Heart right ventricle (tissue), 16 donors: ENCODE measurements at regions not wholly inside any gene's neighbourhood (a gene's known extent, or its start where the extent isn't known, plus 50 kb on each side); places are given as distances from the start of the nearest gene placed in this dataset.
"Not testable (repeated sequence)": the region's sequence is repeated elsewhere in the genome, so short reads cannot be mapped to it uniquely, and the experiment has no call there.

Experiments
- ATAC-seq, 8 donors: fragments of 200-7000 bp; cut with Tn5 transposase; one replicate each; pipeline ENCODE4 v1.9.1; 2020; ENCODE audit warnings: mild to moderate bottlenecking in 8 of 8, moderate library complexity in 8 of 8, moderate number of reproducible peaks in 1 of 8
- DNase-seq, 2 donors: peaks; one replicate each; pipeline ENCODE4 v3.0.0-alpha.2; 2020
- H3K27ac ChIP-seq, 10 donors: fragments of 200-600 bp; sonication (generic) in 2 of 10; one replicate each; pipeline versions ENCODE4 v1.5.0 to v1.8.0; 2020 to 2022; ENCODE audit warnings: mild to moderate bottlenecking in 3 of 10
- H3K27me3 ChIP-seq, 7 donors: fragments of 200-600 bp; one replicate each; pipeline ENCODE4 v1.8.0; 2021 to 2022; ENCODE audit warnings: mild to moderate bottlenecking in 2 of 7
- H3K36me3 ChIP-seq, 9 donors: fragments of 200-600 bp; sonication (generic) in 1 of 9; one replicate each; pipeline versions ENCODE4 v1.5.0 to v1.8.0; 2020 to 2022; ENCODE audit warnings: mild to moderate bottlenecking in 2 of 9
- H3K4me1 ChIP-seq, 9 donors: fragments of 200-600 bp; sonication (generic) in 1 of 9; one replicate each; pipeline versions ENCODE4 v1.5.0 to v1.8.0; 2020 to 2022; ENCODE audit warnings: mild to moderate bottlenecking in 4 of 9
- H3K4me3 ChIP-seq, 10 donors: fragments of 200-600 bp; sonication (generic) in 2 of 10; one replicate each; pipeline versions ENCODE4 v1.5.0 to v1.8.0; 2020 to 2022; ENCODE audit warnings: mild to moderate bottlenecking in 7 of 10, moderate library complexity in 2 of 10
- H3K9me3 ChIP-seq, 11 donors: fragments of 200-600 bp in 10 of 11; sonication (generic) in 2 of 11; one replicate each; pipeline versions ENCODE4 v1.5.0 to v1.8.0; 2013 to 2022; ENCODE audit warnings: mild to moderate bottlenecking in 2 of 11, control low read depth in 1 of 11, moderate library complexity in 1 of 11
- CTCF ChIP-seq, 9 donors: fragments of 200-600 bp; sonication (generic) in 2 of 9; IDR thresholded peaks; one replicate each; pipeline versions ENCODE4 v1.5.0 to v1.8.0; 2021 to 2022; ENCODE audit warnings: antibody characterized with exemption in 9 of 9, mild to moderate bottlenecking in 5 of 9, moderate library complexity in 1 of 9
- WGBS, 2 donors: extraction: QIAGEN DNeasy Blood & Tissue Kit; methylation state at CpG; one replicate each; pipeline ENCODE4 v1.1.7; 2013; ENCODE audit warnings: inconsistent platforms in 1 of 2; 5-methylcytosine and 5-hydroxymethylcytosine counted together
- intact Hi-C, 10 donors: fragments of 100-400 bp; cut with DNase I; formaldehyde crosslinking; loops; one replicate each; pipeline versions ENCODE4 v1.11.1 to v1.14.2; 2022
- donor health status: Arrhythmogenic right ventricular cardiomyopathy.
- donor health status: ischemic (EF 13 %, LVEDD 7.1; RV severe dilation, severe dysfunction).
- donor health status: healthy with polysubstance abuse.
- donor health status: DM: no; HTN: yes; CAD: no.
- donor health status: DM: no; HTN: no; CAD: no.
- donor health status: ischemic (EF 25% LVEDD 6.9; RV normal size, moderate dysfunction).
- donor health status: ischemic (EF 25% LVEDD 5.7; RV mildly dilated, moderate dysfunction).
- donor health status: healthy.
- donor health status: DM: yes; HTN: yes; CAD: no.
- donor health status: Ischemic cardiomyopathy.
- donor health status: ischemic (EF 35%, LVEDD 5.7; RV mildly dilated, moderate dysfunction).
- donor health status: nonischemic (EF 11% LVEDD 7.7; RV severe dilation, severe dysfunction).
- donor health status: DM: yes; HTN: yes; CAD: no.
- donor health status: PGD.
- donor health status: ischemic (EF 29% LVEDD 5.4; RV normal size, mild dysfunction).
- donor health status: nonischemic (EF 23%, LVEDD 6.1; RV moderate dilation, normal function).

DNA sequence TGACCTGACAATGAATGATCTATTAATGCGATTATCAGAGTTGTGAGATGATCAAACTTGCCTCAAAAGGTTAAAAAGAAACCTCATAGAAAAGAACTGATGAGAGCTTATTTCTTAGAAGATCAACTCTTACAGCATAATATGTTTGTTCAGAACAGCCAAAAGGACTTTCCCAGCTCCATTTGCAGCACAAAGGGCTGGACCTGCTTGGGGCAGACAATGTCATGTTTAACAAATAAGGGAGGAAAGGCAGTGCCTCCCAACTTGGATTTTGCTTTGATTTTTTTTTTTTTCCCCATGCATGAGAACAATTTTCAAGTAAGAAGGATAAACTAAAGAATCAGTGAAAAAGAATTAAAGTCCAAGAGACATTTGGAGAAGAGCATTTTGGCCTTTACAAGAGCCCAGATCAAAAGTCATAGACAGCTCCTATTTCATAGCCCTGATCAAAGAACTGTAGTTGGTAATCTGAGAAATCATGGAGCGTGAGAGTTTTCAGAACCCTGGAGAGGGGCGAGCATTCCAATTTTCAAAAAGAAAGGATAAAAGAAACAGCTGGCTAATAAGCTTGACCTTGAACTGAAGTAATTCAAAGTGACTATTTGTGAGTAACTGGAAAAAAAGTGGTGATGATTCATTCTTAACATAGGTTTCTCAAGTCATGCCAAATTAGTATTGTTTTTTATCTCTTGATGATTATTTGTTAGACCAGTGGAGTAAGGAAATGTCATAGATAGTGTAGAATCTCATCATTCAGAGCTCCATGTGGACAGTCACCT is 136.0 kb upstream of the CFAP20DC start:
- ATAC-seq = no peak
- 56 to 62% methylated on average over 3 of the region's 3 CpGs for WGBS, 2 donors

GRCh38 chr3:59180006-59180405 is 130.2 kb upstream of the CFAP20DC start:
- intact Hi-C loops = no loop called here
- WGBS, 2 donors = 60 to 63% methylated on average over 3 of the region's 3 CpGs
- TF ChIP-seq CTCF (IDR thresholded peaks at IDR 0.05) = no peak
- ATAC-seq (no peak), DNase-seq (no peak)
- no peak overlapping the region for H3K27ac ChIP-seq
- peaks cover 0 to 4% (median 0%) of the 10 kb centered on the region in 7 donors for H3K27me3 ChIP-seq
- no peaks in the 10 kb centered on the region for H3K4me1 ChIP-seq
- no peak overlapping the region for H3K4me3 ChIP-seq
- H3K9me3 ChIP-seq = peaks cover 0 to 20% (median 0%) of the 10 kb centered on the region in 11 donors
- H3K36me3 ChIP-seq = no peaks in the 10 kb centered on the region

More for the DNA sequence above, 136.0 kb upstream of the CFAP20DC start:
- H3K36me3 ChIP-seq = no peaks in the 10 kb centered on the region
- no peaks in the 10 kb centered on the region for H3K4me1 ChIP-seq
- no peak overlapping the region for H3K27ac ChIP-seq
- DNase-seq = no peak
- H3K4me3 ChIP-seq = no peak overlapping the region
- H3K9me3 ChIP-seq = no peaks in the 10 kb centered on the region
- no peaks in the 10 kb centered on the region for H3K27me3 ChIP-seq
- no peak for TF ChIP-seq CTCF (IDR thresholded peaks at IDR 0.05)
- intact Hi-C loops = no loop called here

GRCh38 chr3:59178698-59179097 is 128.9 kb upstream of the CFAP20DC start:
- no peaks in the 10 kb centered on the region for H3K36me3 ChIP-seq
- H3K4me1 ChIP-seq = no peaks in the 10 kb centered on the region
- ATAC-seq (no peak), DNase-seq (no peak)
- H3K27ac ChIP-seq = no peak overlapping the region
- H3K4me3 ChIP-seq = no peak overlapping the region
- H3K9me3 ChIP-seq = peaks cover 0 to 20% (median 0%) of the 10 kb centered on the region in 11 donors
- intact Hi-C loops = no loop called here
- TF ChIP-seq CTCF (IDR thresholded peaks at IDR 0.05) = no peak
- H3K27me3 ChIP-seq = peaks cover 0 to 4% (median 0%) of the 10 kb centered on the region in 7 donors

DNA sequence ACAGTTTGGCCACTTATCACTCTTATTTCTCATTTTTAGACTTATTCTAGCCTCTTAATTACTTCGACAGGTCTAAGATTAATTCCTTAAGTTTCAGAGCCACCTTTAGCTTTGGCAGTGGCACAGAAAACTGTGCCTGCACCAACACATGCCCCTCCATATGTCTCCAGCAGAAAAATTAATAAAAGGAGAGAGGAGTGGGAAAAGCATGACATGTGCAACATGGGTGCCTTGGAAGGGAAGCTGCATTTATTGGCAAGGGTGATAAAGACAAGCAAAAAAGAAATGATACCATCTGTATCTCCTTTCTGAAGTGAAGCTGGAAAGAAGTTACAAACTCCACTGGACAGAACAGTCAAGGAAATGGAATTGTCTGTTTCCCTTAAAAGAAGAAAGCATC is 121.7 kb upstream of the CFAP20DC start:
- Histone ChIP-seq H3K4me3 (no peak overlapping the region), H3K27me3 (no peaks in the 10 kb centered on the region), H3K27ac (no peak overlapping the region), H3K9me3 (peaks cover 0 to 30% (median 0%) of the 10 kb centered on the region in 11 donors), H3K36me3 (no peaks in the 10 kb centered on the region), H3K4me1 (no peaks in the 10 kb centered on the region)
- 90 to 92% methylated on average over 1 of the region's 1 CpG for WGBS, 2 donors
- DNase-seq (no peak), ATAC-seq (no peak)
- intact Hi-C loops = no loop called here
- TF ChIP-seq CTCF (IDR thresholded peaks at IDR 0.05) = no peak

DNA sequence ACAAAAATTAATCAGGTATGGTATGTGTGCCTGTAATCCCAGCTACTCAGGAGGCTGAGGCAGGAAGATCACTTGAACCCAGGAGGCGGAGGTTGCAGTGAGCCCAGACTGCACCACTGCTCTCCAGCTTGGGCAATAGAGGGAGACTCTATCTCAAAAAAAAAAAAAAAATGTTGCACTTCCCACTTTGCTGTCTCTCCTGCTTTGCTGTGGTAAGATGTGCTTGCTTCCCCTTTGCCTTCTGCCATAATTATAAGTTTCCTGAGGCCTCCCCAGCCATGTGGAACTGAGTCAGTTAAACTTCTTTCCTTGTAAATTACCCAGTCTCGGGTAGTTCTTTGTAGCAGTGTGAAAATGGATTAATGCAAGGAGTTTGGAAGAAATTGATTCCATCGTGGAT is 120.3 kb upstream of the CFAP20DC start:
- H3K27ac ChIP-seq, intact Hi-C loops, H3K4me1 ChIP-seq, DNase-seq, ATAC-seq, H3K4me3 ChIP-seq, H3K27me3 ChIP-seq, H3K36me3 ChIP-seq: not testable (repeated sequence)
- peaks cover 0 to 17% (median 0%) of the 10 kb centered on the region in 11 donors for H3K9me3 ChIP-seq
- WGBS, 2 donors = 84 to 93% methylated on average over 3 of the region's 3 CpGs
